ENCODE measurements at regions not wholly inside any gene's neighbourhood (a gene's known extent, or its start where the extent isn't known, plus 50 kb on each side); places are given as distances from the start of the nearest gene placed in this dataset.
A peak's percentile ranks its signal among the peaks of the same experiment; 100 is the strongest.

GRCh38 chr6:120005292-120005976 lies 655.9 kb upstream of the MAN1A1 start:
- Histone ChIP-seq H3K36me3 (ENCODE audit: low read depth) (no peaks in the 10 kb centered on the region), H3K9me3 (ENCODE audit: severe bottlenecking) (no peaks in the 10 kb centered on the region), H3K27ac (ENCODE audit: poor library complexity, severe bottlenecking) (no peak overlapping the region), H3K27me3 (ENCODE audit: insufficient read depth, poor library complexity, severe bottlenecking) (no peaks in the 10 kb centered on the region), H3K4me3 (ENCODE audit: severe bottlenecking) (no peak overlapping the region), H3K4me1 (ENCODE audit: insufficient read depth, poor library complexity, severe bottlenecking) (no peaks in the 10 kb centered on the region)
- no peak for DNase-seq (ENCODE audit: low spot score)
- no peak for TF ChIP-seq CTCF (IDR thresholded peaks at IDR 0.05; ENCODE audit: poor library complexity, severe bottlenecking)
- ATAC-seq (ENCODE audit: low read depth), result no peak

- TF ChIP-seq CTCF (IDR thresholded peaks at IDR 0.05; ENCODE audit: poor library complexity, severe bottlenecking), result no peak
- DNase-seq (ENCODE audit: low spot score) (no peak), ATAC-seq (ENCODE audit: low read depth) (0 out of 3 replicates have a peak, but pooled peaks have one; percentile 10)
- no peak overlapping the region for H3K27ac ChIP-seq (ENCODE audit: poor library complexity, severe bottlenecking)
- H3K4me3 ChIP-seq (ENCODE audit: severe bottlenecking), result no peak overlapping the region
- H3K36me3 ChIP-seq (ENCODE audit: low read depth), result no peaks in the 10 kb centered on the region
- H3K27me3 ChIP-seq (ENCODE audit: insufficient read depth, poor library complexity, severe bottlenecking), result no peaks in the 10 kb centered on the region
- H3K9me3 ChIP-seq (ENCODE audit: severe bottlenecking), result no peaks in the 10 kb centered on the region
- no peaks in the 10 kb centered on the region for H3K4me1 ChIP-seq (ENCODE audit: insufficient read depth, poor library complexity, severe bottlenecking)
These were observed 637.5 kb upstream of the MAN1A1 start for GRCh38 chr6:119986934-119987549.

DNA sequence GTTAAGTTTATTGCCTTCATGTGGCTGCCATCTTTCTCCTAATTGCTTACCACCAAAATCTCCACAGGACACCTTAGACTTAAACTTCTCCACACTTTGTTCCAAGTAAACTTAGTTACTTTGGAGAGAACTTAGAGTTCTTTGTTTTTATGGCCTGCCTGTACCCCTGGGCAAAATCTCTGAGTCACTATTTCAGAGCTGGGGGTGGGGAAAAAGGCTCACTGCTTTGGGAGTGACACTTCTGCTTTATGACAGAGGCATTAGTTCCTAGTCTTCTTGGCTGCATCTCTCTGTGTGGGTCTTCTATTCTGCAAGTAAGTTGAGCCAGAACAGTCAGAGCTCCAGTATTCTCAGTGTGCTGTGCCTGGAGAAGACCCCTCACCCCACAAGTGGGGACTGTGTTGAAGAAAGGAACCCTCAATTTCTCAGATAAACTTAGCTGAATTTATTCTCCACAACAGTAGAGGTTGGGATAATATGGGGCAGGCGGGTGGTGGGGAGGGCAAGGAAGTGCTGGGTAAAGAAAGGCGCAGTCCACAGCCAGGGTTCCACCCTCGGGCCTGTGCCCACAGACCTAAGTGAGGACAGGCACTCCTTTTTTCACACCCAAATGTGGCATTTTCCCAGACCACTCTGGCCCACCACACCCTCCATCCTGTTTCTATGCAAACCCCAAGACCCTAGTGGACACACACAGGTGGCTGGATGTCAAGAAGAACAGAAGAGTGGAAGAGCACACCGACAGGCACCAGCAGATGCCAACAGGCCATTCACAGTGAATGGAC lies 636.6 kb upstream of the MAN1A1 start:
- Histone ChIP-seq H3K4me1 (ENCODE audit: insufficient read depth, poor library complexity, severe bottlenecking) (no peaks in the 10 kb centered on the region), H3K9me3 (ENCODE audit: severe bottlenecking) (no peaks in the 10 kb centered on the region), H3K27ac (ENCODE audit: poor library complexity, severe bottlenecking) (no peak overlapping the region), H3K36me3 (ENCODE audit: low read depth) (no peaks in the 10 kb centered on the region), H3K4me3 (ENCODE audit: severe bottlenecking) (no peak overlapping the region), H3K27me3 (ENCODE audit: insufficient read depth, poor library complexity, severe bottlenecking) (no peaks in the 10 kb centered on the region)
- ATAC-seq (ENCODE audit: low read depth) (no peak), DNase-seq (ENCODE audit: low spot score) (no peak)
- no peak for TF ChIP-seq CTCF (IDR thresholded peaks at IDR 0.05; ENCODE audit: poor library complexity, severe bottlenecking)

GRCh38 chr6:119980802-119981201 lies 631.2 kb upstream of the MAN1A1 start:
- H3K36me3 ChIP-seq (ENCODE audit: low read depth), result no peaks in the 10 kb centered on the region
- ATAC-seq (ENCODE audit: low read depth) (no peak), DNase-seq (ENCODE audit: low spot score) (no peak)
- H3K27ac ChIP-seq (ENCODE audit: poor library complexity, severe bottlenecking), result no peak overlapping the region
- H3K4me3 ChIP-seq (ENCODE audit: severe bottlenecking), result no peak overlapping the region
- H3K9me3 ChIP-seq (ENCODE audit: severe bottlenecking), result no peaks in the 10 kb centered on the region
- no peaks in the 10 kb centered on the region for H3K4me1 ChIP-seq (ENCODE audit: insufficient read depth, poor library complexity, severe bottlenecking)
- TF ChIP-seq CTCF (IDR thresholded peaks at IDR 0.05; ENCODE audit: poor library complexity, severe bottlenecking), result no peak
- H3K27me3 ChIP-seq (ENCODE audit: insufficient read depth, poor library complexity, severe bottlenecking), result no peaks in the 10 kb centered on the region
